ENCODE measurements at regions not wholly inside any gene's neighbourhood (a gene's known extent, or its start where the extent isn't known, plus 50 kb on each side); places are given as distances from the start of the nearest gene placed in this dataset.
"Not testable (repeated sequence)": the region's sequence is repeated elsewhere in the genome, so short reads cannot be mapped to it uniquely, and the experiment has no call there.

DNA sequence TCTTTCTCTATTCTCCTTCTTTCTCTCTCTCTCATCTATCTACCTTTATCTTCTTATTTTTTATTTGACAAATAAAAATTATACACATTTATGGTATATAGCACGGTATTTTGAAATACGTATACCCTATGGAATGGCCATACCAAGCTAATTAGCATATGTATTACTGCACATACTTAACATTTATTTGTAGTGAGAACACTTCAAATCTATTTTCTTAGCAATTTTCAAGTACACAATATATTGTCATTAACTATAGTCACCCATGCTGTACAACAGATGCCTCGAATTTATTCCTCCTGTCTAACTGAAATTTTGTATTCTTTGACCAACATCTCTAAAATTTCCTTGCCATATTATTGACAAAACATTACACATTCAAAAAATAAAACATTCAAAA lies 447.1 kb downstream of the MIAT start:
- Histone ChIP-seq H3K4me1 (replicated peaks in 1 of 2) (peaks cover 34 to 39% of the 10 kb centered on the region in 2 donors), H3K4me3 (no peak overlapping the region), H3K27ac (no peak overlapping the region)
- in situ Hi-C loops (cut with MboI; ENCODE audit: low pct_unique_long_range_greater_than_20kb in 2 of 9, low sequenced_read_pairs in 9 of 9, unreplicated experiment in 9 of 9): no loop called here
- 0 to 85% (median 67%) methylated on average over 1 to 3 of the region's 3 CpGs for WGBS, 10 experiments
- ATAC-seq (replicated peaks in 6 of 8): no peak

GRCh38 chr22:27105142-27106025 lies 448.0 kb downstream of the MIAT start:
- in situ Hi-C loops (cut with MboI; ENCODE audit: low pct_unique_long_range_greater_than_20kb in 2 of 9, low sequenced_read_pairs in 9 of 9, unreplicated experiment in 9 of 9): no loop called here
- 4 to 89% (median 52%) methylated on average over 1 to 9 of the region's 11 CpGs; no CpG with 5 or more reads in 2 of the 10 experiments for WGBS, 10 experiments

GRCh38 chr22:27106985-27107384 lies 449.6 kb downstream of the MIAT start:
- ATAC-seq (replicated peaks in 6 of 8): no peak
- WGBS, 10 experiments: 95 to 100% (median 100%) methylated on average over 1 to 3 of the region's 4 CpGs; no CpG with 5 or more reads in 5 of the 10 experiments
- Histone ChIP-seq H3K4me1 (replicated peaks in 1 of 2) (peaks cover 32% of the 10 kb centered on the region in 2 donors), H3K4me3 (no peak overlapping the region), H3K27ac (no peak overlapping the region)
- in situ Hi-C loops (cut with MboI; ENCODE audit: low pct_unique_long_range_greater_than_20kb in 2 of 9, low sequenced_read_pairs in 9 of 9, unreplicated experiment in 9 of 9): no loop called here

More at GRCh38 chr22:27105142-27106025, 448.0 kb downstream of the MIAT start:
- Histone ChIP-seq H3K4me1 (replicated peaks in 1 of 2) (peaks cover 31 to 34% of the 10 kb centered on the region in 2 donors), H3K27ac (no peak overlapping the region), H3K4me3 (no peak overlapping the region)
- peak in 3 of 8 experiments; percentile 44 to 77 (median 70) for ATAC-seq (replicated peaks in 6 of 8)

DNA sequence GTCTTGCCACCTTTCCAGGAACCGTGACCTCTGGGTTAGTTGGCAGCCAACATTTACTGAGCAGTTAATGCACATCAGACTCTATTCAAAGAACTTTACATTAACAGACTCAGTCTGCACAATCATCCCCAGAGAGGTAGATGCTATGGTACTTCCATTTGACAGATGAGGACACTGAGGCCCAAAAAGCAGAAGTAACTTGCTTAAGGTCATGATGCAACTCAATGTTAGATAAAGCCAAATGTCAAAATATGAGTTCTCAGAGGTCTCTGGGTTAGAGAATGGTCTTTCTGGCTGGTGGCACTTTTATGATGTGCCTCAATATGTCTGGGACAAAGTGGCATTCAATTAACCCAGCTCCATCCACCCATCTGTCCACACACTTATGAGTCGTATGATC lies 450.0 kb downstream of the MIAT start:
- in situ Hi-C loops (cut with MboI; ENCODE audit: low pct_unique_long_range_greater_than_20kb in 2 of 9, low sequenced_read_pairs in 9 of 9, unreplicated experiment in 9 of 9): no loop called here
- WGBS, 10 experiments: 0 to 60% (median 40%) methylated on average over 1 to 2 of the region's 2 CpGs; no CpG with 5 or more reads in 5 of the 10 experiments
- H3K27ac ChIP-seq: no peak overlapping the region

DNA sequence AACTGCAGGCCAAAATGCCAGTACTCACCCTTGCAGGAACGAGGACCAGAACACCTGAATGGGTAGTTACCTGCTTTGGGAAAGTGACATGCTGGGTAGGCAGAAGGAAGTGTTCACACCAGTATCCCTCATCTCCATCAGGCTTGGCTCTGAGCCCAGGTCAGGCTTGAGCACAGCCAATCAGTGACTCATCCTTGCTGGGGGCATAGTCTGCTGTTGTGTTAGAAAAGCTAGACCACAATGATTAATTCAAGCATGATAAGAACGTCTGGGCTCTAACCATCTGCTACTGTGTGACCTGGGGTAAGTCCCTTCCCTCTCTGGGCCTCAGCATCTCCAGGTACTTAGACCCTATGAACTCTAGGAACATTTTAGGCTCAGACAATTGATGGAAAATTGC lies 450.4 kb downstream of the MIAT start:
- H3K4me1 ChIP-seq (replicated peaks in 1 of 2): peaks cover 33 to 37% of the 10 kb centered on the region in 2 donors
- no peak overlapping the region for H3K4me3 ChIP-seq
- in situ Hi-C loops (cut with MboI; ENCODE audit: low pct_unique_long_range_greater_than_20kb in 2 of 9, low sequenced_read_pairs in 9 of 9, unreplicated experiment in 9 of 9): no loop called here
- WGBS, 10 experiments: 0 to 100% (median 28%) methylated on average over 1 to 2 of the region's 2 CpGs; no CpG with 5 or more reads in 7 of the 10 experiments
- ATAC-seq (replicated peaks in 6 of 8): peak; percentile 23 to 82 (median 46)
- no peak overlapping the region for H3K27ac ChIP-seq

More for the DNA sequence above, 450.0 kb downstream of the MIAT start:
- H3K4me3 ChIP-seq: no peak overlapping the region
- ATAC-seq (replicated peaks in 6 of 8): no peak
- H3K4me1 ChIP-seq (replicated peaks in 1 of 2): peaks cover 32 to 36% of the 10 kb centered on the region in 2 donors

DNA sequence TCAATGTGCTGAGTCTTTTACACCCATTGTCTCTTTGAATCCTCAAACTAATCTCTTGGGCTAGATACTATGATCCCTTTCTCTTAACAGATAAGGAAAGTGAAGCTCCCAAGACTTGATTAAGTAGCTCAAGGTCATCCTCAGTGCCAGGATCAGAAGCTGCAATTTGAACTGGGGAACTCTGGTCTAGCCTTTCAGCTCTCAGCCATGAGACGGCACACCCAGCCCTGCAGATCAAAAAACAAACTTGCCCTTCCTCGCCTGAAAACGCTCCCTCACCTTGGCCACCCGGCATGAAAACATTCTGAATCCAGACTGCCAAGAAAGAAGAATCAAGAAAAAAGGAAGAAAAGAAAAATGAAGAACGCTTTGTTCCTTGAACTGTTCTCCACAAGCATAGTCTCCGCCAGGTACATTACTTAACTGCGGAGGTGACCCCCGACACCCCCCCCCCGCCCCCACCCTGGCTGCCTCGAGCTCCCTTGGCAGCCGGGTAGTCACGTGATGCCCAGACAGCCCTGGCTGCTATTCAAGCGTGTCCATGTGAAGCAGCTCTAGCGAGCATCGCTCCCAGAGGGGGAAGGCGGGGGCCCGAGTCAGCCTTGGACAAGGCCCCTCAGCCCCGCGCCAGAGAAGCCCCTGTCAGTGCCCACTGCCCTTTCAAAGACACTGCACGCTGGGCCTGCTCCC lies 451.2 kb downstream of the MIAT start:
- in situ Hi-C loops (cut with MboI; ENCODE audit: low pct_unique_long_range_greater_than_20kb in 2 of 9, low sequenced_read_pairs in 9 of 9, unreplicated experiment in 9 of 9): no loop called here
- ATAC-seq (replicated peaks in 6 of 8): no peak
- Histone ChIP-seq H3K4me1 (replicated peaks in 1 of 2) (peaks cover 35 to 40% of the 10 kb centered on the region in 2 donors), H3K27ac (no peak overlapping the region), H3K4me3 (no peak overlapping the region)
- WGBS, 10 experiments: 0 to 82% (median 76%) methylated on average over 3 to 8 of the region's 20 CpGs; no CpG with 5 or more reads in 3 of the 10 experiments

- H3K4me3 ChIP-seq; ATAC-seq (replicated peaks in 6 of 8); in situ Hi-C loops (cut with MboI; ENCODE audit: low pct_unique_long_range_greater_than_20kb in 2 of 9, low sequenced_read_pairs in 9 of 9, unreplicated experiment in 9 of 9); H3K27ac ChIP-seq: not testable (repeated sequence)
- H3K4me1 ChIP-seq (replicated peaks in 1 of 2): peaks cover 32 to 40% of the 10 kb centered on the region in 2 donors
- WGBS, 10 experiments: 20 to 100% (median 82%) methylated on average over 1 to 2 of the region's 2 CpGs
Observed at GRCh38 chr22:27109406-27109805, 452.0 kb downstream of the MIAT start.

GRCh38 chr22:27110665-27111451 lies 453.5 kb downstream of the MIAT start:
- ATAC-seq (replicated peaks in 6 of 8): peak in 7 of 8 experiments; percentile 8 to 58 (median 45)
- in situ Hi-C loops (cut with MboI; ENCODE audit: low pct_unique_long_range_greater_than_20kb in 2 of 9, low sequenced_read_pairs in 9 of 9, unreplicated experiment in 9 of 9): no loop called here
- Histone ChIP-seq H3K4me1 (replicated peaks in 1 of 2) (peaks cover 32 to 40% of the 10 kb centered on the region in 2 donors), H3K4me3 (no peak overlapping the region), H3K27ac (peak overlapping the region; percentile 21 to 72)
- WGBS, 10 experiments: 0 to 39% (median 20%) methylated on average over 1 to 2 of the region's 12 CpGs; no CpG with 5 or more reads in 5 of the 10 experiments

DNA sequence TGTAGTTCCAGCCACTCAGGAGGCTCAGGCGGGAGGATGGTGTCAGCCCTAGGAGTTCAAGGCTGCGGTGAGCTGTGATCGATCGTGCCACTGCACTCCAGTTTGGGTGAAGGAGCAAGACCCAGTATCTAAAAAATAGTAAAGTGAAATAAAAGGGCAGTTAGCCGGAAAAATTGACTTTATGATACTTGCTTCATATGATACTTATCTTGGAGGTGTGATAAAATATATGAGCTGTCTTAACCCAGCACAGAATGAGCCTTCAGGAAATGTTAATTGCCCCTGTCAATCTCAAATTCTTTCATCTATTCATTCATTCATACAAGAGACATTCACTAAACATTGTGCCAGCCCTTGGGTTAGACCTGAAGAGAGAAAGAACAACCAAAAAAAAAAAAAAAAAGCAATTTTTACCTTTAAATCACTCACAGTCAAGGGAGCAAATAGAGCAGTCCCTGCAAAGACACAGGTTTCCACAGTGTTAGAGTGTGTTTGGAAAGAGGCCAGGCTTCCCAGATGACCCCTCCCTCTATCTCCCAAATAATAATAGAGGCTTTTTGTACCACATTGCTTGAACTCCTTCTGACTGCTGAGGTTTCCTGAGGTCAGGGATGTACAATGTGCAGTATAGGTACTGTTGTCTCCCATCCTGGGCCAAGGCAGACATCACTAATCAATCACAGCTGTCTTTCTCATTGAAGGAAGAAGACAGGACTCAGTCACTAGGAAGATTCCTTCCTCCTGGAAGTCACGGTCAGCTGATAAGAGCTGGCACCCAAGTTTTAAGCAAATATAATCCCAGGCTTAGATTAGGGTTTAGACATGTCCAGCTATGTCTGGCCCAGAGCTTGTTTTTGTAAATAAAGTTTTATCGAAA lies 454.6 kb downstream of the MIAT start:
- Histone ChIP-seq H3K27ac (no peak overlapping the region), H3K4me3 (no peak overlapping the region), H3K4me1 (replicated peaks in 1 of 2) (peaks cover 32 to 40% of the 10 kb centered on the region in 2 donors)
- 17 to 100% (median 56%) methylated on average over 1 to 7 of the region's 7 CpGs for WGBS, 10 experiments
- ATAC-seq (replicated peaks in 6 of 8): peak in 2 of 8 experiments; percentile 1 to 16
- in situ Hi-C loops (cut with MboI; ENCODE audit: low pct_unique_long_range_greater_than_20kb in 2 of 9, low sequenced_read_pairs in 9 of 9, unreplicated experiment in 9 of 9): no loop called here

GRCh38 chr22:27113211-27113635 lies 455.8 kb downstream of the MIAT start:
- H3K27ac ChIP-seq: peak overlapping the region; percentile 69 to 73
- in situ Hi-C loops (cut with MboI; ENCODE audit: low pct_unique_long_range_greater_than_20kb in 2 of 9, low sequenced_read_pairs in 9 of 9, unreplicated experiment in 9 of 9): no loop called here
- 10 to 93% (median 49%) methylated on average over 1 to 4 of the region's 4 CpGs; no CpG with 5 or more reads in 4 of the 10 experiments for WGBS, 10 experiments
- peaks cover 30 to 34% of the 10 kb centered on the region in 2 donors for H3K4me1 ChIP-seq (replicated peaks in 1 of 2)
- peak; percentile 69 to 98 (median 91) for ATAC-seq (replicated peaks in 6 of 8)
- H3K4me3 ChIP-seq: no peak overlapping the region

DNA sequence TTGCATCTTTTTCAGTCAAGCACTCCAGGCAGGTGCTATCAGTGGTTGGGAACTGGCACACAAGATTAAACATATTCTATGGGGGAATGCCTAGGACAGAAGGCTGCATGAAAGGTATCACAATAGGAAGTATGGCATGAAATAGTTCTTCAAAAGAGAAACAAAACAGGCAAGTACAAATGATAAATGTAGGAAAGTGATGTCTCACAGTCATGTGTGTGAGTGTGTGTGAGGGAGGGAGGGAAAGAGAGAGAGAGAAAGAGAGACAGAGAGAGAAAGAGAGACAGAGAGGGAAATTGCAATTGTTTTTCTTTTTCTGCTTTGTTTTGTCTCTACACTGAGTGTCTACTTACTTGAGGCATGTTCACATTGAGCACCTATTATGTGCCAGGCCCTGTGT lies 456.3 kb downstream of the MIAT start:
- Histone ChIP-seq H3K4me1 (replicated peaks in 1 of 2) (peaks cover 26 to 30% of the 10 kb centered on the region in 2 donors), H3K4me3 (no peak overlapping the region), H3K27ac (peak overlapping the region; percentile 28 to 69)
- ATAC-seq (replicated peaks in 6 of 8): no peak
- in situ Hi-C loops (cut with MboI; ENCODE audit: low pct_unique_long_range_greater_than_20kb in 2 of 9, low sequenced_read_pairs in 9 of 9, unreplicated experiment in 9 of 9): no loop called here

DNA sequence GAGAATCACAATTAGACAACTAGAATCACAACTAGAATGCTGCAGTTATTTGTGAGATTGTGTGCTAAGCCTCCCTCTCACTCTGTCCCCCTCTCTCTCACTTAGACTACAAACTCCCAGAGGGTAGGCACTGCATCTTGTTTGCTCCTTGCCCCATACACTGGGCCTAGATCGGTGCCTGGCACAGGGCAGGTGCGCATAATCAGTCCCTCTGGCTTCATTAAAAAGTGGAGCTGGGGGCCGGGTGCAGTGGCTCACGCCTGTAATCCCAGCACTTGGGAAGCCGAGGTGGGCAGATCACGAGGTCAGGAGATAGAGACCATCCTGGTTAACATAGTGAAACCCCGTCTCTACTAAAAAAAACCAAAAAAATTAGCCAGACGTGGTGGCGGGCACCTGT lies 456.8 kb downstream of the MIAT start:
- Histone ChIP-seq H3K4me3 (no peak overlapping the region), H3K27ac (no peak overlapping the region), H3K4me1 (replicated peaks in 1 of 2) (peaks cover 22 to 29% of the 10 kb centered on the region in 2 donors)
- WGBS, 10 experiments: 87 to 100% (median 92%) methylated on average over 2 to 7 of the region's 9 CpGs; no CpG with 5 or more reads in 6 of the 10 experiments
- in situ Hi-C loops (cut with MboI; ENCODE audit: low pct_unique_long_range_greater_than_20kb in 2 of 9, low sequenced_read_pairs in 9 of 9, unreplicated experiment in 9 of 9): no loop called here
- ATAC-seq (replicated peaks in 6 of 8): no peak

All from motor neuron (in vitro differentiated cells).